GM19324 (cell line): ENCODE measurements at regions not wholly inside any gene's neighbourhood (a gene's known extent, or its start where the extent isn't known, plus 50 kb on each side); places are given as distances from the start of the nearest gene placed in this dataset.

Source experiments
- ATAC-seq: cut with Tn5 transposase; IDR thresholded peaks from one replicate; pipeline ENCODE4 v1.9.1; 2021; ENCODE audit warnings: mild to moderate bottlenecking, moderate library complexity; ENCODE audit not compliant: unreplicated experiment, low FRiP score

- no peak for ATAC-seq
These were observed 118.2 kb downstream of the HSD17B3 start for GRCh38 chr9:96183751-96184150.

- ATAC-seq, result no peak
These were observed 123.8 kb downstream of the HSD17B3 start for GRCh38 chr9:96178153-96178552.

- ATAC-seq, result no peak
These were observed 124.3 kb downstream of the HSD17B3 start for GRCh38 chr9:96177719-96178028.

DNA sequence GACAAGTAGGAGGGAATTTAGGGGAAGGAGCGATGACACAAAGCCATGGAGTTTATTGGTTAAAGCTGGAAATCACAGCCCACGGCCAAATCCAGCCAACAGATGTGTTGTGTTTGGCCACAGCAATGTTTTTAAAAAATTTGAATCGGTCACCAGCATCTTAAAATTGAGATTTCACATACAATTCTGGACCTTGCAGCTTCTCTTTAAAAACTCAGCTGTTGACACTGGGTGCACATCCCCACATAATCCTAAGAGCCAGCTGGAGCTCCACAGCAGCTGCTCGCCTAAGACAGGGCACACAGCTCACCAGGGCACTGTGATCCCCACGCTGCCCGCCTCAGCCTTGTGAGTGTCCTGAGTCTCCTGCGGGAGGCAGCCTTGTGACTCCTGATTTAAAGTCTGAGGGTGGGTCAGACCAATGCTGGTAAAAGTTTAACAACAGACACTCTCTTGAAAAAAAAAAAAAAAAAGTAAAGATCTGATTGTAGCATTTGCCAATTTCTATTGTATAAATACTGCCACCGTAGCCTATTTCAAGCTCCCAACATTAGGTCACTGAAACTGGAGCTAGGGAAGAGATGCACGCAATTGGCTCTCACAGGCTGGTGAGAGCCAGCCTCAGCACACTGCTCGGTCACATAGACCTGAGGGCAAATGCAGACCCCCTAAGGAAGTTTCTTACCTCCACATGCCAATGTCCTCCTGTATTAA, 124.8 kb downstream of the HSD17B3 start:
- ATAC-seq, result no peak

GRCh38 chr9:96175796-96176195, 126.2 kb downstream of the HSD17B3 start:
- no peak for ATAC-seq

DNA sequence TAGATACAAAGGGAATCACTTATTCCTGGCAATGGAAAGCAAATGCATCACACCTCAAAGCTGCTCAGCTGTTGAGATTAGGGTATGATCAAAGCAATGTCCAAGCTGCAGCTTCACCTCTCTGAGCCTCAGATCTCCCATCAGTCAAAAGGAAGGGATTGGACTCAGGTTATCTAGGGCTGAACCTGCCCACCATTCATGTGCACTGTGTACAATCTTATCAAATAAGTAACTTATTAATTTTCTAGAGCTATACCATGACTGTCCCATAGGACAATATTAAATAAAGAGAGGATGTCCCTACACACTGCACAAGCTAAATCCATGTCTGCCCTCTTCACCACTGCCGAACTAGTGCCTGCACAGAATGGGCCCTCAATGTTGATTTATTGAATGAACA, 127.0 kb downstream of the HSD17B3 start:
- ATAC-seq, result no peak

DNA sequence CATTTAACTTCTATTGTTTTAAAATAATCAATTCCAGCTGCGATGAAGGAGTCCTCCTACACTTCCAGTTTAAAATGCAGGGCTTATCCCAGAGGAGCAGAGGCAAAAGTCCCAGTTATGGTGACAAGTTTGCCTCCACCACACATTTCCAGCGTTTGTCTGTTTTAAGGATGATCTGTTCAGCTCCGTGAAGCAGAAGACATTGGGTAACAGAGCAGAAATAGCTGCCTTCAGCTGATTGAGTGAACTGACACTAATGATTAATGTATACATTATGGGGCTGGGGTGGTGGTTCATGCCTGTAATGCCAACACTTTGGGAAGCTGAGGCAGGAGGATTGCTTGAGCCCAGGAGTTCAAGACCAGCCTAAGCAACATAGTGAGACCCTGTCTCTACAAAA, 127.6 kb downstream of the HSD17B3 start:
- no peak for ATAC-seq

GRCh38 chr9:96173640-96174039, 128.3 kb downstream of the HSD17B3 start:
- ATAC-seq, result no peak

DNA sequence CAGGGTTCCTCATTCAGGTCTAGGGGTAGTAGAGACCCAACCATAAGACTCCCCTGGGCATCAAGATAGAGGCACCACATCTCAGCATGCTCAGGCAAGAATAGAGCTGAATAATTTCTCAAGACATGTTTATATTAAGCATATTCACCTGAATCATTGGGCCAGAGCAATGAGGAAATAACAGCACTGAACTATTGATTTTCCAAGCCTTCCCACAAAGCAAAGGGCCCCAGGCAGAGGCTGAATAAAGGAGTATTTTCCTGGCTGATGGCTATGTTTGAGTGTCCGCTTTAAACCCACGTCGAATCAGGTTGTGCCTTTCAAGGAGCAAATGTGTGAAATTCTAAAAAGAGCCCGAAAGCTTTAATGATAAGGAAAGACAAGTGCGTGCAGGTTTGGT, 129.2 kb downstream of the HSD17B3 start:
- no peak for ATAC-seq

DNA sequence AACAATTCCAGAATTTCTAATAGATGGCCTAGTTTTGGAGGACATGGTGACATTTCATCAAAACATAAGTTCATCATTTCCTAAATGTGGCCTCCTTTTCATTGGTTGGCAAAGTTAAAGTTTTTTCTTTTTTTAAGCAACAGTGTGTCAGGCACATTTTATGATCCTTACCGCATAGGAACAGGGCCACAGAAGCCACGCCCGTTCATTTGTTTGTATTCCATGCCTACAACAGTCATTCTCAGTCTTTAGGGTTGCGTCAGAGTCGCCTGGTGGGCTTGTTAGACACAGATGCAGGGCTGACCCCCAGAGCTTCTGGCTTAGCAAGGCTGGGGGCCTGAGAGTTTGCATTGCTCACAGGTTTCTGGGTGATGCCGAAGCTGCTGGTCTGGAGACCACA, 130.2 kb downstream of the HSD17B3 start:
- no peak for ATAC-seq

DNA sequence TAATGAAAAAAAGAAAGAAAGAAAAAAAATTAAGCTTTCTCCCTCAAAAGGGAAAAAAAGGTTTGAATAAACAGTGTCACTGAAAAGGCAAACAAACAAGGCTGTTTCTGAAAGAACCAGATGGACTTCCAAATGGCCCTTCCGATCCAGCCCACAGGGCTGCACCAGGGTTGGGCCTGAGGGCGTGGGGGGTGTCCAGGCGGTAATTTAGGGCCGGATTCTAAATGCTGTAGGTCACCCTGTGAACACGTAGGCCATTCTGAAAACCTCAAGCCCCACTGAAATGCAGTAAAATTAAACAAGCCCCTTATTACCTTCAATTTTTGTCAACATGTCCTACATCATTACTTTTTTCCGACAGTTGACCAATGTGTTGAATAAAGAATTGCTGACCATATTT, 132.1 kb downstream of the HSD17B3 start:
- no peak for ATAC-seq

- no peak for ATAC-seq
These were observed 132.5 kb downstream of the HSD17B3 start for GRCh38 chr9:96169484-96169883.

GRCh38 chr9:96168882-96169281, 133.1 kb downstream of the HSD17B3 start:
- ATAC-seq, result no peak

- no peak for ATAC-seq
These were observed 135.0 kb downstream of the HSD17B3 start for GRCh38 chr9:96167011-96167410.

DNA sequence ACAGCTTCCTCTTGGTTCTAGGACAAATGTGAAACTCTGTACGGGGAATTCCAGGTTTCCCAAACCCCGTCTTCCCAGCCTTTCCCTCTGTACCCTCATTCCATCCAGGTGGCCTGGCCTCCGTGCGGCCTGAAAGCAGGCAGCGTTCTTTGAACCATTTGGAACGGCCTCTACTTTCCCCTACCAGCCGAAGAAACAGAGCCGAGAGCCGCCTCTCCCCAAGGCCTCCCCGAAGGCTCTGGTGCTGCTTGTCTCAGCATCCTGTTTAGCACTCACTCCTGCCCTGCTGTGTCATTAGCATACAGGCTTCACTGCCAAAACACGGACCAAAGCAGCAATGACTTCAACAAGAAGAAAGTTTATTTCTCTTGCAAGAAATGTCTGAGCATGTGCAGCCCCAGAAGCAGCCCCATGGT, 137.7 kb downstream of the HSD17B3 start:
- no peak for ATAC-seq

GRCh38 chr9:96163712-96164111, 138.3 kb downstream of the HSD17B3 start:
- ATAC-seq, result no peak

- no peak for ATAC-seq
These were observed 138.8 kb downstream of the HSD17B3 start for GRCh38 chr9:96163161-96163560.

GRCh38 chr9:96161819-96162218, 140.2 kb downstream of the HSD17B3 start:
- ATAC-seq, result no peak

GRCh38 chr9:96160866-96161265, 141.1 kb downstream of the HSD17B3 start:
- no peak for ATAC-seq

- no peak for ATAC-seq
These were observed 141.8 kb downstream of the HSD17B3 start for GRCh38 chr9:96160168-96160567.

GRCh38 chr9:96159596-96159995, 142.4 kb downstream of the HSD17B3 start:
- no peak for ATAC-seq

DNA sequence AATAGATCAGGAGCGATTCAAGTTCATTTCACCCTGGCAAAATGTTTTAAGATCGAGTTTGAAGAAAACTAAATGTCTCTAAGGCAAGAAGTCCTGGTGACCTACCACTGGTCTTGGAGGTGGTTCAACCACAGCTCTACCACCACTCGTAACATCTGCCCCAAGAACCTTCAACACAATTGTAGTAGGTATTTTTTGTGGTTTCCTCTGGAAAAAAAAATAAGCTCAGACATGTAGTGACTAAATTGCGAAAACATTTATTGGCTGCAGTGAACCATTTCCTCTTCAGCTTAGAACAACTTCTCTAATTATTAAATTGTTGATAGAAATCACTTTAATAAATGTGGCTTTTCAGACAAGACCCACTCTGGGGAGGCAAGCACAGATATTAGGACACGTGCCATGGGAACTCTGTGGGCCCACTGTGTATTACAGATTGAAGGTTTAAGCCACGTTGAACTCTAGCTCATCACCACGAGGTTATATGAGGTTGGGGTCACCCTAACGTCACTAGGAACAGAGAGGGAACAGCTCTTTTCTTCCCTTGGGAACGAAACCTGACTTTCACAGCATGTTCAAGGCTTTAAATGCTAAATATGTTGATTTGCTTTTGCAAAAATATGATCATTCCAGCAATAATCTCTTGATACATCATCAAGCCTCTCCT, 142.9 kb downstream of the HSD17B3 start:
- ATAC-seq, result no peak
